H1 (cell line): ENCODE measurements at regions not wholly inside any gene's neighbourhood (a gene's known extent, or its start where the extent isn't known, plus 50 kb on each side); places are given as distances from the start of the nearest gene placed in this dataset.

Source experiments
- ATF2 ChIP-seq: IDR thresholded peaks from 2 replicates; pipeline ENCODE4 v1.6.1; 2012; ENCODE audit warnings: low read length, inconsistent platforms
- CEBPB ChIP-seq: IDR thresholded peaks from 2 replicates; pipeline ENCODE4 v1.6.1; 2012; ENCODE audit warnings: low read depth, low read length
- CHD7 ChIP-seq: fragments of 300-600 bp; sonication (generic); IDR thresholded peaks from 2 replicates; pipeline ENCODE4 v1.7.1; 2012; ENCODE audit warnings: low read length, moderate library complexity, mild to moderate bottlenecking, inconsistent platforms; ENCODE audit not compliant: insufficient replicate concordance
- E2F6 ChIP-seq: IDR thresholded peaks from 2 replicates; pipeline ENCODE4 v1.6.1; 2012; ENCODE audit warnings: inconsistent platforms
- RNF2 ChIP-seq: fragments of 200-900, 300-1000 bp; sonication (generic); IDR thresholded peaks from 2 replicates; pipeline ENCODE4 v1.7.1; 2016; ENCODE audit warnings: borderline replicate concordance, low read depth, mild to moderate bottlenecking, antibody characterized with exemption, low read length; ENCODE audit not compliant: poor library complexity, severe bottlenecking; ENCODE audit errors: missing control alignments
- SIX5 ChIP-seq: IDR thresholded peaks from 2 replicates; pipeline ENCODE4 v1.6.1; 2011; ENCODE audit warnings: mild to moderate bottlenecking, low read depth, low read length
- SUZ12 ChIP-seq: fragments of 200-600 bp; sonication (generic); IDR thresholded peaks from 2 replicates; pipeline ENCODE4 v1.6.1; 2012; ENCODE audit warnings: mild to moderate bottlenecking, inconsistent platforms, low read length, moderate library complexity, mixed read lengths

- TF ChIP-seq CHD7 (no peak), SUZ12 (no peak), CEBPB (no peak), SIX5 (no peak), E2F6 (no peak), ATF2 (no peak), RNF2 (no peak)
Observed at GRCh38 chr1:106753066-106753465, 303.4 kb upstream of the PRMT6 start (continued).
